ENCODE measurements at regions not wholly inside any gene's neighbourhood (a gene's known extent, or its start where the extent isn't known, plus 50 kb on each side); places are given as distances from the start of the nearest gene placed in this dataset.

- Histone ChIP-seq H3K4me3 (ENCODE audit: low read length) (no peak overlapping the region), H4K20me1 (ENCODE audit: insufficient read depth, low read length) (no peaks in the 10 kb centered on the region), H2AFZ (ENCODE audit: low read length) (no peak overlapping the region), H3F3A (ENCODE audit: insufficient read depth, low read length) (no peaks in the 10 kb centered on the region), H3K9me2 (replicated peaks; ENCODE audit: insufficient read depth, low read length) (no peaks in the 10 kb centered on the region), H3K4me1 (ENCODE audit: low read length) (no peaks in the 10 kb centered on the region), H3K27me3 (replicated peaks; ENCODE audit: insufficient read depth, low read length) (no peaks in the 10 kb centered on the region), H3K79me2 (ENCODE audit: low read length) (no peaks in the 10 kb centered on the region), H3K9ac (ENCODE audit: low read length) (no peak overlapping the region), H3K9me3 (replicated peaks; ENCODE audit: insufficient read depth, low read length) (no peaks in the 10 kb centered on the region), H3K36me3 (replicated peaks; ENCODE audit: insufficient read depth, low read length) (no peaks in the 10 kb centered on the region), H3K27ac (ENCODE audit: low read length) (no peak overlapping the region), H3K4me2 (ENCODE audit: low read depth, low read length) (no peak overlapping the region)
- TF ChIP-seq EZH2phosphoT487 (IDR thresholded peaks at IDR 0.05; ENCODE audit: low read length), result no peak
- TF ChIP-seq EZH2 (optimal IDR thresholded peaks at IDR 0.05; ENCODE audit: low read depth, low read length), result no peak
- TF ChIP-seq CTCF (IDR thresholded peaks at IDR 0.05; ENCODE audit: low read length), result no peak
- DNase-seq, result peak; percentile 73
Observed at GRCh38 chr3:159273608-159274007, 471.8 kb downstream of the MFSD1 start.

- H3K9me2 ChIP-seq (replicated peaks; ENCODE audit: insufficient read depth, low read length), result no peaks in the 10 kb centered on the region
- H2AFZ ChIP-seq (ENCODE audit: low read length), result no peak overlapping the region
- H3F3A ChIP-seq (ENCODE audit: insufficient read depth, low read length), result no peaks in the 10 kb centered on the region
- H3K27ac ChIP-seq (ENCODE audit: low read length), result no peak overlapping the region
- TF ChIP-seq EZH2phosphoT487 (IDR thresholded peaks at IDR 0.05; ENCODE audit: low read length), result no peak
- no peak for TF ChIP-seq CTCF (IDR thresholded peaks at IDR 0.05; ENCODE audit: low read length)
- no peak for TF ChIP-seq EZH2 (optimal IDR thresholded peaks at IDR 0.05; ENCODE audit: low read depth, low read length)
- H3K4me1 ChIP-seq (ENCODE audit: low read length), result no peaks in the 10 kb centered on the region
- no peaks in the 10 kb centered on the region for H3K27me3 ChIP-seq (replicated peaks; ENCODE audit: insufficient read depth, low read length)
- DNase-seq, result no peak
- no peak overlapping the region for H3K4me2 ChIP-seq (ENCODE audit: low read depth, low read length)
- no peak overlapping the region for H3K9ac ChIP-seq (ENCODE audit: low read length)
- H3K36me3 ChIP-seq (replicated peaks; ENCODE audit: insufficient read depth, low read length), result no peaks in the 10 kb centered on the region
- no peaks in the 10 kb centered on the region for H4K20me1 ChIP-seq (ENCODE audit: insufficient read depth, low read length)
- H3K4me3 ChIP-seq (ENCODE audit: low read length), result no peak overlapping the region
- no peaks in the 10 kb centered on the region for H3K9me3 ChIP-seq (replicated peaks; ENCODE audit: insufficient read depth, low read length)
- no peaks in the 10 kb centered on the region for H3K79me2 ChIP-seq (ENCODE audit: low read length)
Observed at GRCh38 chr3:159275741-159276140, 473.9 kb downstream of the MFSD1 start.

- Histone ChIP-seq H3K4me1 (ENCODE audit: low read length) (no peaks in the 10 kb centered on the region), H3K4me3 (ENCODE audit: low read length) (no peak overlapping the region)
Observed at GRCh38 chr3:159277814-159278213, 476.0 kb downstream of the MFSD1 start.

More at GRCh38 chr3:159277814-159278213, 476.0 kb downstream of the MFSD1 start:
- H3K27me3 ChIP-seq (replicated peaks; ENCODE audit: insufficient read depth, low read length), result no peaks in the 10 kb centered on the region
- no peaks in the 10 kb centered on the region for H4K20me1 ChIP-seq (ENCODE audit: insufficient read depth, low read length)
- H3K9ac ChIP-seq (ENCODE audit: low read length), result no peak overlapping the region
- H3K4me2 ChIP-seq (ENCODE audit: low read depth, low read length), result no peak overlapping the region
- H3K79me2 ChIP-seq (ENCODE audit: low read length), result no peaks in the 10 kb centered on the region
- H2AFZ ChIP-seq (ENCODE audit: low read length), result no peak overlapping the region
- no peaks in the 10 kb centered on the region for H3K9me2 ChIP-seq (replicated peaks; ENCODE audit: insufficient read depth, low read length)
- H3F3A ChIP-seq (ENCODE audit: insufficient read depth, low read length), result no peaks in the 10 kb centered on the region
- H3K36me3 ChIP-seq (replicated peaks; ENCODE audit: insufficient read depth, low read length), result no peaks in the 10 kb centered on the region
- TF ChIP-seq EZH2 (optimal IDR thresholded peaks at IDR 0.05; ENCODE audit: low read depth, low read length), result no peak
- no peak for TF ChIP-seq CTCF (IDR thresholded peaks at IDR 0.05; ENCODE audit: low read length)
- TF ChIP-seq EZH2phosphoT487 (IDR thresholded peaks at IDR 0.05; ENCODE audit: low read length), result no peak
- no peaks in the 10 kb centered on the region for H3K9me3 ChIP-seq (replicated peaks; ENCODE audit: insufficient read depth, low read length)
- DNase-seq, result no peak
- H3K27ac ChIP-seq (ENCODE audit: low read length), result no peak overlapping the region

All from MM.1S (cell line).